ENCODE measurements at regions not wholly inside any gene's neighbourhood (a gene's known extent, or its start where the extent isn't known, plus 50 kb on each side); places are given as distances from the start of the nearest gene placed in this dataset.

DNA sequence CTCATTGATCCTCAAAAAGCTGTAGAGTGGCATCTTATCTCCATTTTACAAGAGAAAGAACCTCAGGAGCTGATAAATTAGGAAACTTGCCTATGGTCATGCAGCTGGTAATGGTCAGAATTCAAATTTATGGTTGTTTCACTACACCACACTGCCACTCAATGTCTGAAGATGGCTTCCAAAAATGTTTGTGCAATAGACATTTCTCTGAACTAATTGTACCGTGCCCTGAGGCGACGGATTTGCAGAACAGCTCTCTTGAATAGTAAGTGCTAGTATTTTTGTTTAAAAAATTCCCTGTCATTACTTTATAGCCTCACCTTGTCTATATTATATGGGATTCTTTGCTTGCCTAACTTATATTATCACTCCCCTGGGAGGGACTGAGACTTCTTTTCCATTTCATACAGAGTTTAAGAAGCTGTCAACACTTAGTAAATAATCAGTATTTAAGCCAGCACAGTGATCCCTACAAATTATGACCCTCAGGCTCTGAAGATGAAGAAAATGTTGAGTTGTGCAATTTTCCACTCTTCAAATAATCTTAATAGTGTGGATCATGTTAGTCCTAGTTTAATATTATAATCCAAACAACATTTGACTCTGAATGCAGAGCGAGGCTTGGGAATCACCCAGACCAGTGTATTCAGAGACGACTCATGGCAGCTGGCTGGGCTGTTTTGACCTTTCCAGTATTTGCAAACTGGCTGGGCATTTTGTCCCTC is 346.6 kb downstream of the PTEN start:
- Histone ChIP-seq H3K36me3 (ENCODE audit: control insufficient read depth in 2 of 2, extremely low read depth in 1 of 2, insufficient read depth in 2 of 2, low read length in 2 of 2) (no peaks in the 10 kb centered on the region), H3K27me3 (ENCODE audit: control insufficient read depth, extremely low read depth, insufficient read depth, low read length) (no peaks in the 10 kb centered on the region), H3K79me2 (ENCODE audit: control insufficient read depth, insufficient read depth, low read length) (no peaks in the 10 kb centered on the region), H3K9ac (ENCODE audit: control insufficient read depth, extremely low read depth, insufficient read depth, low read length) (no peak overlapping the region), H3K27ac (ENCODE audit: control insufficient read depth, insufficient read depth, low read length) (no peak overlapping the region), H3K4me1 (ENCODE audit: control insufficient read depth, extremely low read depth, insufficient read depth, low read length) (peaks cover 3% of the 10 kb centered on the region), H3K4me3 (ENCODE audit: control insufficient read depth in 2 of 3, extremely low read depth in 1 of 3, insufficient read depth in 2 of 3, low read depth in 1 of 3, low read length in 3 of 3) (no peak overlapping the region), H3K9me1 (ENCODE audit: control insufficient read depth, extremely low read depth, insufficient read depth, low read length) (no peaks in the 10 kb centered on the region), H3K4me2 (ENCODE audit: control insufficient read depth, extremely low read depth, insufficient read depth, low read depth, low read length) (no peak overlapping the region), H4K20me1 (ENCODE audit: control insufficient read depth, extremely low read depth, insufficient read depth, low read length) (no peaks in the 10 kb centered on the region), H3K9me3 (ENCODE audit: control insufficient read depth, low read depth, low read length) (no peaks in the 10 kb centered on the region), H2AFZ (ENCODE audit: control insufficient read depth, low read length) (no peak overlapping the region)
- DNase-seq (ENCODE audit: low read depth, low spot score): no peak
- no peak for TF ChIP-seq EZH2 (IDR thresholded peaks at IDR 0.05; ENCODE audit: low read length)
- TF ChIP-seq, protein P1, sequence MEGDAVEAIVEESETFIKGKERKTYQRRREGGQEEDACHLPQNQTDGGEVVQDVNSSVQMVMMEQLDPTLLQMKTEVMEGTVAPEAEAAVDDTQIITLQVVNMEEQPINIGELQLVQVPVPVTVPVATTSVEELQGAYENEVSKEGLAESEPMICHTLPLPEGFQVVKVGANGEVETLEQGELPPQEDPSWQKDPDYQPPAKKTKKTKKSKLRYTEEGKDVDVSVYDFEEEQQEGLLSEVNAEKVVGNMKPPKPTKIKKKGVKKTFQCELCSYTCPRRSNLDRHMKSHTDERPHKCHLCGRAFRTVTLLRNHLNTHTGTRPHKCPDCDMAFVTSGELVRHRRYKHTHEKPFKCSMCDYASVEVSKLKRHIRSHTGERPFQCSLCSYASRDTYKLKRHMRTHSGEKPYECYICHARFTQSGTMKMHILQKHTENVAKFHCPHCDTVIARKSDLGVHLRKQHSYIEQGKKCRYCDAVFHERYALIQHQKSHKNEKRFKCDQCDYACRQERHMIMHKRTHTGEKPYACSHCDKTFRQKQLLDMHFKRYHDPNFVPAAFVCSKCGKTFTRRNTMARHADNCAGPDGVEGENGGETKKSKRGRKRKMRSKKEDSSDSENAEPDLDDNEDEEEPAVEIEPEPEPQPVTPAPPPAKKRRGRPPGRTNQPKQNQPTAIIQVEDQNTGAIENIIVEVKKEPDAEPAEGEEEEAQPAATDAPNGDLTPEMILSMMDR (optimal IDR thresholded peaks at IDR 0.05 in 1 of 3, IDR thresholded peaks at IDR 0.05 in 1 of 3, conservative IDR thresholded peaks at IDR 0.05 in 1 of 3; ENCODE audit: extremely low read depth in 1 of 3, insufficient read depth in 2 of 3, low read length in 3 of 3): no peak
- dilution Hi-C loops (cut with MboI; ENCODE audit: extremely low pct_ligation_motif_present, low sequenced_read_pairs): no loop called here
- FAIRE-seq: no peak

GRCh38 chr10:88211230-88211629 is 347.8 kb downstream of the PTEN start:
- H2AFZ ChIP-seq (ENCODE audit: control insufficient read depth, low read length): no peak overlapping the region
- no peak overlapping the region for H3K9ac ChIP-seq (ENCODE audit: control insufficient read depth, extremely low read depth, insufficient read depth, low read length)
- peaks cover 3% of the 10 kb centered on the region for H3K4me1 ChIP-seq (ENCODE audit: control insufficient read depth, extremely low read depth, insufficient read depth, low read length)
- TF ChIP-seq EZH2 (IDR thresholded peaks at IDR 0.05; ENCODE audit: low read length): no peak
- TF ChIP-seq, protein P1 (optimal IDR thresholded peaks at IDR 0.05 in 1 of 3, IDR thresholded peaks at IDR 0.05 in 1 of 3, conservative IDR thresholded peaks at IDR 0.05 in 1 of 3; ENCODE audit: extremely low read depth in 1 of 3, insufficient read depth in 2 of 3, low read length in 3 of 3): no peak
- no peaks in the 10 kb centered on the region for H3K9me1 ChIP-seq (ENCODE audit: control insufficient read depth, extremely low read depth, insufficient read depth, low read length)
- no peak overlapping the region for H3K4me2 ChIP-seq (ENCODE audit: control insufficient read depth, extremely low read depth, insufficient read depth, low read depth, low read length)
- no peaks in the 10 kb centered on the region for H3K27me3 ChIP-seq (ENCODE audit: control insufficient read depth, extremely low read depth, insufficient read depth, low read length)
- DNase-seq (ENCODE audit: low read depth, low spot score) (no peak), FAIRE-seq (no peak)
- no peaks in the 10 kb centered on the region for H3K36me3 ChIP-seq (ENCODE audit: control insufficient read depth in 2 of 2, extremely low read depth in 1 of 2, insufficient read depth in 2 of 2, low read length in 2 of 2)
- H3K27ac ChIP-seq (ENCODE audit: control insufficient read depth, insufficient read depth, low read length): no peak overlapping the region
- no peaks in the 10 kb centered on the region for H3K79me2 ChIP-seq (ENCODE audit: control insufficient read depth, insufficient read depth, low read length)
- H3K9me3 ChIP-seq (ENCODE audit: control insufficient read depth, low read depth, low read length): no peaks in the 10 kb centered on the region
- no peak overlapping the region for H3K4me3 ChIP-seq (ENCODE audit: control insufficient read depth in 2 of 3, extremely low read depth in 1 of 3, insufficient read depth in 2 of 3, low read depth in 1 of 3, low read length in 3 of 3)
- dilution Hi-C loops (cut with MboI; ENCODE audit: extremely low pct_ligation_motif_present, low sequenced_read_pairs): no loop called here
- H4K20me1 ChIP-seq (ENCODE audit: control insufficient read depth, extremely low read depth, insufficient read depth, low read length): no peaks in the 10 kb centered on the region
